ENCODE measurements at regions not wholly inside any gene's neighbourhood (a gene's known extent, or its start where the extent isn't known, plus 50 kb on each side); places are given as distances from the start of the nearest gene placed in this dataset.

DNA sequence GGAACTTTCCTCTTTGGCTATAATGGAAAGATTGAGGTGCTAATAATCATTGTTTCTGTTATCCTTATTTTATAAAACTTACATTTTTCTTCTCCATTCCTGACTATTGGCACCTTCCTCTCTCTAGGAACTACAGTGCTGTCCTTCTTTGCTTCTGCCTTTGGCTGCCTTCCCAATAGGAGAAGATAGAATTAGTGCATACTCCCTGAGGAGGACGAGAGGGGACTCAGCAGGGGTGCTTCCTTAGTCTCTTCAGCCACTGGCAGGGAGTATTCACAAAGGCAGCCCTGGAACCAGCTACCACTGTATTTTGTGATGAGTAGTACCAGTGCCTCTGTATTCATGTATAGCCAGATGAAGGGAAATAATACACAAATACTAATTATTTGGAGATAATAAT lies 208.5 kb downstream of the FOXG1 start:
- H3K4me3 ChIP-seq = no peak overlapping the region
- H4K20me1 ChIP-seq (replicated peaks; ENCODE audit: control insufficient read depth, insufficient read depth, low read length) = no peaks in the 10 kb centered on the region
- POLR2A ChIA-PET = no interaction called here
- no peaks in the 10 kb centered on the region for H3K9me3 ChIP-seq (replicated peaks; ENCODE audit: control insufficient read depth, insufficient read depth, low read depth, low read length)
- no peak for TF ChIP-seq XRCC5 (IDR thresholded peaks at IDR 0.05; ENCODE audit: low read depth, low read length)
- no peak for TF ChIP-seq TSC22D4 (tag; IDR thresholded peaks at IDR 0.05)
- TF ChIP-seq, protein P1, sequence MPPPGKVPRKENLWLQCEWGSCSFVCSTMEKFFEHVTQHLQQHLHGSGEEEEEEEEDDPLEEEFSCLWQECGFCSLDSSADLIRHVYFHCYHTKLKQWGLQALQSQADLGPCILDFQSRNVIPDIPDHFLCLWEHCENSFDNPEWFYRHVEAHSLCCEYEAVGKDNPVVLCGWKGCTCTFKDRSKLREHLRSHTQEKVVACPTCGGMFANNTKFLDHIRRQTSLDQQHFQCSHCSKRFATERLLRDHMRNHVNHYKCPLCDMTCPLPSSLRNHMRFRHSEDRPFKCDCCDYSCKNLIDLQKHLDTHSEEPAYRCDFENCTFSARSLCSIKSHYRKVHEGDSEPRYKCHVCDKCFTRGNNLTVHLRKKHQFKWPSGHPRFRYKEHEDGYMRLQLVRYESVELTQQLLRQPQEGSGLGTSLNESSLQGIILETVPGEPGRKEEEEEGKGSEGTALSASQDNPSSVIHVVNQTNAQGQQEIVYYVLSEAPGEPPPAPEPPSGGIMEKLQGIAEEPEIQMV (tag; conservative IDR thresholded peaks at IDR 0.05; ENCODE audit: low read depth) = no peak
- TF ChIP-seq, protein P2, sequence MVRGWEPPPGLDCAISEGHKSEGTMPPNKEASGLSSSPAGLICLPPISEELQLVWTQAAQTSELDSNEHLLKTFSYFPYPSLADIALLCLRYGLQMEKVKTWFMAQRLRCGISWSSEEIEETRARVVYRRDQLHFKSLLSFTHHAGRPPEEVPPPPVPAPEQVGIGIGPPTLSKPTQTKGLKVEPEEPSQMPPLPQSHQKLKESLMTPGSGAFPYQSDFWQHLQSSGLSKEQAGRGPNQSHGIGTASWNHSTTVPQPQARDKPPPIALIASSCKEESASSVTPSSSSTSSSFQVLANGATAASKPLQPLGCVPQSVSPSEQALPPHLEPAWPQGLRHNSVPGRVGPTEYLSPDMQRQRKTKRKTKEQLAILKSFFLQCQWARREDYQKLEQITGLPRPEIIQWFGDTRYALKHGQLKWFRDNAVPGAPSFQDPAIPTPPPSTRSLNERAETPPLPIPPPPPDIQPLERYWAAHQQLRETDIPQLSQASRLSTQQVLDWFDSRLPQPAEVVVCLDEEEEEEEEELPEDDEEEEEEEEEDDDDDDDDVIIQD (CRISPR knock-in tag; IDR thresholded peaks at IDR 0.05) = no peak
- TF ChIP-seq, protein P3, sequence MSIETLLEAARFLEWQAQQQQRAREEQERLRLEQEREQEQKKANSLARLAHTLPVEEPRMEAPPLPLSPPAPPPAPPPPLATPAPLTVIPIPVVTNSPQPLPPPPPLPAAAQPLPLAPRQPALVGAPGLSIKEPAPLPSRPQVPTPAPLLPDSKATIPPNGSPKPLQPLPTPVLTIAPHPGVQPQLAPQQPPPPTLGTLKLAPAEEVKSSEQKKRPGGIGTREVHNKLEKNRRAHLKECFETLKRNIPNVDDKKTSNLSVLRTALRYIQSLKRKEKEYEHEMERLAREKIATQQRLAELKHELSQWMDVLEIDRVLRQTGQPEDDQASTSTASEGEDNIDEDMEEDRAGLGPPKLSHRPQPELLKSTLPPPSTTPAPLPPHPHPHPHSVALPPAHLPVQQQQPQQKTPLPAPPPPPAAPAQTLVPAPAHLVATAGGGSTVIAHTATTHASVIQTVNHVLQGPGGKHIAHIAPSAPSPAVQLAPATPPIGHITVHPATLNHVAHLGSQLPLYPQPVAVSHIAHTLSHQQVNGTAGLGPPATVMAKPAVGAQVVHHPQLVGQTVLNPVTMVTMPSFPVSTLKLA (conservative IDR thresholded peaks at IDR 0.05) = no peak
- TF ChIP-seq ZBTB17 (CRISPR knock-in tag; IDR thresholded peaks at IDR 0.05) = no peak
- TF ChIP-seq, protein P4, sequence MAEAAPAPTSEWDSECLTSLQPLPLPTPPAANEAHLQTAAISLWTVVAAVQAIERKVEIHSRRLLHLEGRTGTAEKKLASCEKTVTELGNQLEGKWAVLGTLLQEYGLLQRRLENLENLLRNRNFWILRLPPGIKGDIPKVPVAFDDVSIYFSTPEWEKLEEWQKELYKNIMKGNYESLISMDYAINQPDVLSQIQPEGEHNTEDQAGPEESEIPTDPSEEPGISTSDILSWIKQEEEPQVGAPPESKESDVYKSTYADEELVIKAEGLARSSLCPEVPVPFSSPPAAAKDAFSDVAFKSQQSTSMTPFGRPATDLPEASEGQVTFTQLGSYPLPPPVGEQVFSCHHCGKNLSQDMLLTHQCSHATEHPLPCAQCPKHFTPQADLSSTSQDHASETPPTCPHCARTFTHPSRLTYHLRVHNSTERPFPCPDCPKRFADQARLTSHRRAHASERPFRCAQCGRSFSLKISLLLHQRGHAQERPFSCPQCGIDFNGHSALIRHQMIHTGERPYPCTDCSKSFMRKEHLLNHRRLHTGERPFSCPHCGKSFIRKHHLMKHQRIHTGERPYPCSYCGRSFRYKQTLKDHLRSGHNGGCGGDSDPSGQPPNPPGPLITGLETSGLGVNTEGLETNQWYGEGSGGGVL (CRISPR knock-in tag; IDR thresholded peaks at IDR 0.05) = no peak
- 22% methylated on average over 1 of the region's 1 CpG for WGBS (ENCODE audit: insufficient coverage, low coverage, missing lambda C conversion rate)
- CTCF ChIA-PET (ENCODE audit: low intra/inter-chr PET ratio) = no interaction called here
- in situ Hi-C loops (cut with MboI) (no loop called here), intact Hi-C loops (cut with micrococcal nuclease) (no loop called here)
- no peaks in the 10 kb centered on the region for H3K36me3 ChIP-seq (ENCODE audit: control insufficient read depth, insufficient read depth, low read length)
- no peaks in the 10 kb centered on the region for H3K9me1 ChIP-seq (ENCODE audit: control insufficient read depth, insufficient read depth, low read length)
- no peaks in the 10 kb centered on the region for H3K4me1 ChIP-seq (replicated peaks in 1 of 2; ENCODE audit: control insufficient read depth in 2 of 2, insufficient read depth in 2 of 2, low read length in 2 of 2)
- H3K27ac ChIP-seq (ENCODE audit: extremely low read depth, low read depth, low read length) = no peak overlapping the region
- ATAC-seq = no peak
- no peak overlapping the region for H2AFZ ChIP-seq (ENCODE audit: low read depth, low read length)
- H3K27me3 ChIP-seq (ENCODE audit: control insufficient read depth in 2 of 2, insufficient read depth in 2 of 2, low read length in 2 of 2) = no peaks in the 10 kb centered on the region
- H3K9ac ChIP-seq (ENCODE audit: insufficient read depth in 1 of 2, low read depth in 2 of 2, low read length in 2 of 2) = no peak overlapping the region
- BruUV-seq (replicated peaks) = no TSS peak
- no peak for FAIRE-seq
- H3K4me2 ChIP-seq (ENCODE audit: insufficient read depth, low read length) = no peak overlapping the region
- no peaks in the 10 kb centered on the region for H3K79me2 ChIP-seq (ENCODE audit: control insufficient read depth, insufficient read depth, low read length)
- DNase-seq (ENCODE audit: extremely low read depth in 1 of 4, low spot score in 3 of 4) = no peak
